B cell (primary cell): ENCODE measurements at regions not wholly inside any gene's neighbourhood (a gene's known extent, or its start where the extent isn't known, plus 50 kb on each side); places are given as distances from the start of the nearest gene placed in this dataset.

Experiments
- EZH2 ChIP-seq: IDR thresholded peaks from 2 replicates; pipeline ENCODE4 v1.6.1; 2012; ENCODE audit warnings: borderline replicate concordance, low read depth, mild to moderate bottlenecking, moderate library complexity, low read length; ENCODE audit not compliant: insufficient read depth, poor library complexity, severe bottlenecking
- TF ChIP-seq, protein P1 (sequence below): fragments of 200-600 bp; IDR thresholded peaks from one replicate; pipeline ENCODE4 v1.8.0; 2022; ENCODE audit warnings: antibody characterized with exemption, mild to moderate bottlenecking

DNA sequence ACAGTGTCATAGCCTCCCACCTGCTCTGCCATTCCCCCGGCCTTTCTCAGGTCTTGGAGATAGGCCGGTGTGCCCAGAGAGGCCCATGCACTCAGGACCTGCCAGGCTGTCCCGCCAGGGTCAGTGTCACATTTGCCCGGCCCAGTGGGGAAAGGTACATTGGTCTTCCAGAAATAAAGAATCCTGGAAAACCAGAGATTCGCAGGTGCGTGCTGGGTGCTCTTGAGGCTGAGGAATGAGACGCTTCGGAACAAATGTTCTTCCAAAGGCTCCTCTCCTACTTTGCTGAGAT is 205.8 kb upstream of the RTL1 start:
- TF ChIP-seq, protein P1, sequence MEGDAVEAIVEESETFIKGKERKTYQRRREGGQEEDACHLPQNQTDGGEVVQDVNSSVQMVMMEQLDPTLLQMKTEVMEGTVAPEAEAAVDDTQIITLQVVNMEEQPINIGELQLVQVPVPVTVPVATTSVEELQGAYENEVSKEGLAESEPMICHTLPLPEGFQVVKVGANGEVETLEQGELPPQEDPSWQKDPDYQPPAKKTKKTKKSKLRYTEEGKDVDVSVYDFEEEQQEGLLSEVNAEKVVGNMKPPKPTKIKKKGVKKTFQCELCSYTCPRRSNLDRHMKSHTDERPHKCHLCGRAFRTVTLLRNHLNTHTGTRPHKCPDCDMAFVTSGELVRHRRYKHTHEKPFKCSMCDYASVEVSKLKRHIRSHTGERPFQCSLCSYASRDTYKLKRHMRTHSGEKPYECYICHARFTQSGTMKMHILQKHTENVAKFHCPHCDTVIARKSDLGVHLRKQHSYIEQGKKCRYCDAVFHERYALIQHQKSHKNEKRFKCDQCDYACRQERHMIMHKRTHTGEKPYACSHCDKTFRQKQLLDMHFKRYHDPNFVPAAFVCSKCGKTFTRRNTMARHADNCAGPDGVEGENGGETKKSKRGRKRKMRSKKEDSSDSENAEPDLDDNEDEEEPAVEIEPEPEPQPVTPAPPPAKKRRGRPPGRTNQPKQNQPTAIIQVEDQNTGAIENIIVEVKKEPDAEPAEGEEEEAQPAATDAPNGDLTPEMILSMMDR = no peak
- no peak for TF ChIP-seq EZH2
